HepG2 (cell line): ENCODE measurements at regions not wholly inside any gene's neighbourhood (a gene's known extent, or its start where the extent isn't known, plus 50 kb on each side); places are given as distances from the start of the nearest gene placed in this dataset.

Experiments
- ATAC-seq: fragments of 200-7000 bp; cut with Tn5 transposase; 3 replicates; pipeline ENCODE4 v1.9.1; 2020; ENCODE audit warnings: mild to moderate bottlenecking, moderate library complexity
- BruUV-seq: library from RNA; stranded (reverse); fragments of 400-500 nt; replicated peaks from 2 replicates; lab custom pipeline; 2021; lab: Mats Ljungman, UMichigan
- CTCF ChIA-PET: fragments of 300-600 bp; formaldehyde crosslinking; extraction: SDS; loops from one replicate; lab custom pipeline; 2021; ENCODE audit warnings: low total read pairs, inconsistent platforms, low intra/inter-chr PET ratio; lab: Yijun Ruan, JAX
- POLR2A ChIA-PET: fragments of 350-600 bp; sonication (Branson Sonifier 250); formaldehyde crosslinking; loops from one replicate; lab custom pipeline; 2020; ENCODE audit warnings: antibody characterized with exemption, inconsistent platforms; lab: Yijun Ruan, JAX
- DNase-seq: peaks from one replicate; pipeline ENCODE4 v3.0.0-alpha.2; 2015; ENCODE audit warnings: low spot score
- FAIRE-seq: peaks from 3 replicates; lab custom pipeline; 2011; peaks lifted over from hg19 to GRCh38; lab: Jason Lieb, UNC
- H2AFZ ChIP-seq: one replicate; pipeline ENCODE4 v1.6.1; 2011; ENCODE audit warnings: low read length, inconsistent platforms
- H3K27ac ChIP-seq: fragments of 300-600 bp; 3 replicates; pipeline ENCODE4 v1.8.0; 2011; ENCODE audit warnings: mixed run types, mild to moderate bottlenecking, mixed read lengths, low read length, inconsistent platforms; ENCODE audit not compliant: insufficient read depth; ENCODE audit errors: extremely low read length
- H3K27me3 ChIP-seq, 2 experiments: fragments of 200-600 bp in 1 of 2; 2 replicates in 1 of 2; 3 replicates in 1 of 2; pipeline versions ENCODE4 v1.6.0 to v1.8.0; 2011; ENCODE audit warnings: low read length in 2 of 2, mild to moderate bottlenecking in 2 of 2, moderate library complexity in 2 of 2, inconsistent platforms in 1 of 2; ENCODE audit not compliant: insufficient read depth in 2 of 2, control insufficient read depth in 1 of 2
- H3K36me3 ChIP-seq, 2 experiments: fragments of 200-600 bp in 1 of 2; replicated peaks in 1 of 2; 2 replicates in 1 of 2; 3 replicates in 1 of 2; pipeline versions ENCODE4 v1.5.1 to v1.8.0; 2011; ENCODE audit warnings: low read length in 2 of 2, inconsistent platforms in 1 of 2; ENCODE audit not compliant: insufficient read depth in 2 of 2, control insufficient read depth in 1 of 2
- H3K4me1 ChIP-seq: 2 replicates; pipeline ENCODE4 v1.5.1; 2012; ENCODE audit warnings: low read length, inconsistent platforms; ENCODE audit not compliant: insufficient read depth
- H3K4me2 ChIP-seq: 2 replicates; pipeline ENCODE4 v1.6.0; 2011; ENCODE audit warnings: low read depth, low read length, inconsistent platforms
- H3K4me3 ChIP-seq, 3 experiments: fragments of 200-600 bp in 1 of 3; sonication (generic), shearing (Covaris generic) in 1 of 3; replicated peaks in 1 of 3; 2 replicates each; pipeline ENCODE4 v1.5.1; 2011 to 2016; ENCODE audit warnings: low read length in 3 of 3, inconsistent platforms in 2 of 3, low read depth in 2 of 3, mild to moderate bottlenecking in 2 of 3, control low read depth in 1 of 3, mixed read lengths in 1 of 3; ENCODE audit not compliant: insufficient read depth in 1 of 3
- H3K79me2 ChIP-seq: one replicate; pipeline ENCODE4 v1.6.1; 2011; ENCODE audit warnings: low read length, inconsistent platforms; ENCODE audit not compliant: insufficient read depth
- H3K9ac ChIP-seq: 2 replicates; pipeline ENCODE4 v1.6.0; 2011; ENCODE audit warnings: mild to moderate bottlenecking, low read depth, low read length, inconsistent platforms; ENCODE audit not compliant: insufficient read depth
- H3K9me3 ChIP-seq: 2 replicates; pipeline ENCODE4 v1.5.1; 2012; ENCODE audit warnings: mild to moderate bottlenecking, low read length
- H4K20me1 ChIP-seq: 2 replicates; pipeline ENCODE4 v1.6.0; 2011; ENCODE audit warnings: inconsistent platforms, mild to moderate bottlenecking, low read length, moderate library complexity; ENCODE audit not compliant: insufficient read depth
- JDP2 ChIP-seq: sonication (generic); formaldehyde crosslinking; IDR thresholded peaks from 2 replicates; pipeline ENCODE4 v1.8.1; 2022; ENCODE audit warnings: missing genetic modification reagents, borderline replicate concordance
- JUN ChIP-seq: sonication (generic); formaldehyde crosslinking; IDR thresholded peaks from 2 replicates; pipeline ENCODE4 v1.4.0; 2020; ENCODE audit warnings: mild to moderate bottlenecking, missing genetic modification reagents
- KLF6 ChIP-seq: IDR thresholded peaks from 2 replicates; pipeline ENCODE4 v1.8.0; 2016; ENCODE audit warnings: missing biosample characterization, missing genetic modification reagents
- KLF9 ChIP-seq: IDR thresholded peaks from 2 replicates; pipeline ENCODE4 v1.6.1; 2016; ENCODE audit warnings: low read depth
- NFE2L2 ChIP-seq: fragments of 150-350 bp; IDR thresholded peaks from 2 replicates; pipeline ENCODE4 v1.6.1; 2014; ENCODE audit warnings: low read length
- NFRKB ChIP-seq: fragments of 450-650 bp; IDR thresholded peaks from 2 replicates; pipeline ENCODE4 v1.6.1; 2017
- ZNF296 ChIP-seq: sonication (generic); formaldehyde crosslinking; conservative IDR thresholded peaks from 2 replicates; pipeline ENCODE4 v1.5.0; 2020; ENCODE audit warnings: mild to moderate bottlenecking, missing genetic modification reagents
- ZNF468 ChIP-seq: sonication (generic); formaldehyde crosslinking; IDR thresholded peaks from 2 replicates; pipeline ENCODE4 v1.8.0; 2022; ENCODE audit warnings: mild to moderate bottlenecking, moderate library complexity, missing genetic modification reagents
- WGBS: methylation state at CpG from one replicate; pipeline ENCODE4 v1.1.6; 2017; ENCODE audit warnings: low lambda C conversion rate; 5-methylcytosine and 5-hydroxymethylcytosine counted together
- in situ Hi-C: cut with HindIII; loops from 2 replicates; pipeline ENCODE4 v1.10.0; 2017; ENCODE audit warnings: low pct_unique_long_range_greater_than_20kb; ENCODE audit not compliant: extremely low pct_ligation_motif_present
- intact Hi-C: fragments of 100-400 bp; cut with micrococcal nuclease; formaldehyde crosslinking; loops from one replicate; pipeline ENCODE4 v1.10.0; 2022; ENCODE audit not compliant: unreplicated experiment
- TF ChIP-seq, protein P1 (sequence below): sonication (generic); formaldehyde crosslinking; IDR thresholded peaks from 2 replicates; pipeline ENCODE4 v1.5.1; 2020; ENCODE audit warnings: missing genetic modification reagents, mild to moderate bottlenecking, borderline replicate concordance
- TF ChIP-seq, protein P2 (sequence below): sonication (generic); formaldehyde crosslinking; IDR thresholded peaks from 2 replicates; pipeline ENCODE4 v1.4.0; 2020; ENCODE audit warnings: missing genetic modification reagents
- TF ChIP-seq, protein P3 (sequence below): sonication (generic); formaldehyde crosslinking; IDR thresholded peaks from 2 replicates; pipeline ENCODE4 v1.5.1; 2020; ENCODE audit warnings: missing genetic modification reagents, mild to moderate bottlenecking, borderline replicate concordance
- TF ChIP-seq, protein P4 (sequence below): sonication (generic); formaldehyde crosslinking; IDR thresholded peaks from 2 replicates; pipeline ENCODE4 v1.5.0; 2020; ENCODE audit warnings: mild to moderate bottlenecking, low read depth, missing genetic modification reagents, borderline replicate concordance

DNA sequence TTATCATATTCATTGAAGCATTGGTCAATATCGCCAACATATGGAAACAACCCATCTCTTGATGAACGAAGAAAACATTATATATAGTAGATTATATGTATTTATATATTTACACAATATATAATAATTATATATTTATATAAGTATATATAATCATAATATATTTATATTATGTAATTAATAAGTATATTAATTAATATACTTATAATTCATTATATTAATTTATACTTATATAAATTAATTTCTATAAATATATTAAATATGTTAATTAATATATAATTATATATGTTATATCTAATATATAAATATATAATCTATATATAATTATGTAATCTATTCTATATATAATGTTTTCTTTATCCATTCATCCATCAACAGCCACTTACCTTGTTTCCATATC is 69.0 kb upstream of the SRD5A3 start (continued):
- TF ChIP-seq, protein P1, sequence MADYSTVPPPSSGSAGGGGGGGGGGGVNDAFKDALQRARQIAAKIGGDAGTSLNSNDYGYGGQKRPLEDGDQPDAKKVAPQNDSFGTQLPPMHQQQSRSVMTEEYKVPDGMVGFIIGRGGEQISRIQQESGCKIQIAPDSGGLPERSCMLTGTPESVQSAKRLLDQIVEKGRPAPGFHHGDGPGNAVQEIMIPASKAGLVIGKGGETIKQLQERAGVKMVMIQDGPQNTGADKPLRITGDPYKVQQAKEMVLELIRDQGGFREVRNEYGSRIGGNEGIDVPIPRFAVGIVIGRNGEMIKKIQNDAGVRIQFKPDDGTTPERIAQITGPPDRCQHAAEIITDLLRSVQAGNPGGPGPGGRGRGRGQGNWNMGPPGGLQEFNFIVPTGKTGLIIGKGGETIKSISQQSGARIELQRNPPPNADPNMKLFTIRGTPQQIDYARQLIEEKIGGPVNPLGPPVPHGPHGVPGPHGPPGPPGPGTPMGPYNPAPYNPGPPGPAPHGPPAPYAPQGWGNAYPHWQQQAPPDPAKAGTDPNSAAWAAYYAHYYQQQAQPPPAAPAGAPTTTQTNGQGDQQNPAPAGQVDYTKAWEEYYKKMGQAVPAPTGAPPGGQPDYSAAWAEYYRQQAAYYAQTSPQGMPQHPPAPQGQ (CRISPR knock-in tag) = no peak
- TF ChIP-seq NFRKB (no peak), ZNF468 (CRISPR knock-in tag) (no peak)
- TF ChIP-seq, all 625 proteins: peak for 0

DNA sequence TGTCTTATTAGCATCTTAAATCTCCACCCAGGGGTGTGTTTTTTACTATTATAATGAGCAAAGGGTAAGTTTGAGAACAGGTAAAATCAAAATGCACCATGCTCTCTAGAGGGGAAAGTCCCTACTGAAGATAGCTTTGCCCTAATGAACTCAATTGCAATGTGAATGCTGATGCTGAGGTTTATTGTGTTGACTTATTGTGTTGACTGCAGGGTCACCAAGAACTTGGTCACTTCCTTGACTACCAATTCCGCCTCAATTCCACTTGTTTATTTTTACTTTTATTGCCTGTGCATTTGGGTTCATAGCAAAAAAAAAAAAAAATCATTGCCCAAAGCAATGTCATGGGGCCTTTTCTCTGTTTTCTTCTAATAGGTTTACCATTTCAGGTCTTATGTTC is 67.7 kb upstream of the SRD5A3 start:
- POLR2A ChIA-PET = no interaction called here
- Histone ChIP-seq H3K4me1 (no peaks in the 10 kb centered on the region), H3K4me2 (no peak overlapping the region), H3K79me2 (no peaks in the 10 kb centered on the region), H3K27me3 (peaks cover 1 to 2% of the 10 kb centered on the region in 2 experiments; a peak in 2 of 5 replicates), H4K20me1 (no peaks in the 10 kb centered on the region), H2AFZ (no peak overlapping the region), H3K27ac (no peak overlapping the region), H3K9ac (no peak overlapping the region), H3K4me3 (no peak overlapping the region), H3K9me3 (no peaks in the 10 kb centered on the region; the same call in 1 of the 2 replicates), H3K36me3 (no peaks in the 10 kb centered on the region)
- ATAC-seq (no peak), DNase-seq (no peak), FAIRE-seq (no peak)
- in situ Hi-C loops = no loop called here
- CTCF ChIA-PET = no interaction called here
- intact Hi-C loops = no loop called here
- WGBS = 0% methylated on average over 1 of the region's 1 CpG
- no TSS peak for BruUV-seq
- TF ChIP-seq, protein P2, sequence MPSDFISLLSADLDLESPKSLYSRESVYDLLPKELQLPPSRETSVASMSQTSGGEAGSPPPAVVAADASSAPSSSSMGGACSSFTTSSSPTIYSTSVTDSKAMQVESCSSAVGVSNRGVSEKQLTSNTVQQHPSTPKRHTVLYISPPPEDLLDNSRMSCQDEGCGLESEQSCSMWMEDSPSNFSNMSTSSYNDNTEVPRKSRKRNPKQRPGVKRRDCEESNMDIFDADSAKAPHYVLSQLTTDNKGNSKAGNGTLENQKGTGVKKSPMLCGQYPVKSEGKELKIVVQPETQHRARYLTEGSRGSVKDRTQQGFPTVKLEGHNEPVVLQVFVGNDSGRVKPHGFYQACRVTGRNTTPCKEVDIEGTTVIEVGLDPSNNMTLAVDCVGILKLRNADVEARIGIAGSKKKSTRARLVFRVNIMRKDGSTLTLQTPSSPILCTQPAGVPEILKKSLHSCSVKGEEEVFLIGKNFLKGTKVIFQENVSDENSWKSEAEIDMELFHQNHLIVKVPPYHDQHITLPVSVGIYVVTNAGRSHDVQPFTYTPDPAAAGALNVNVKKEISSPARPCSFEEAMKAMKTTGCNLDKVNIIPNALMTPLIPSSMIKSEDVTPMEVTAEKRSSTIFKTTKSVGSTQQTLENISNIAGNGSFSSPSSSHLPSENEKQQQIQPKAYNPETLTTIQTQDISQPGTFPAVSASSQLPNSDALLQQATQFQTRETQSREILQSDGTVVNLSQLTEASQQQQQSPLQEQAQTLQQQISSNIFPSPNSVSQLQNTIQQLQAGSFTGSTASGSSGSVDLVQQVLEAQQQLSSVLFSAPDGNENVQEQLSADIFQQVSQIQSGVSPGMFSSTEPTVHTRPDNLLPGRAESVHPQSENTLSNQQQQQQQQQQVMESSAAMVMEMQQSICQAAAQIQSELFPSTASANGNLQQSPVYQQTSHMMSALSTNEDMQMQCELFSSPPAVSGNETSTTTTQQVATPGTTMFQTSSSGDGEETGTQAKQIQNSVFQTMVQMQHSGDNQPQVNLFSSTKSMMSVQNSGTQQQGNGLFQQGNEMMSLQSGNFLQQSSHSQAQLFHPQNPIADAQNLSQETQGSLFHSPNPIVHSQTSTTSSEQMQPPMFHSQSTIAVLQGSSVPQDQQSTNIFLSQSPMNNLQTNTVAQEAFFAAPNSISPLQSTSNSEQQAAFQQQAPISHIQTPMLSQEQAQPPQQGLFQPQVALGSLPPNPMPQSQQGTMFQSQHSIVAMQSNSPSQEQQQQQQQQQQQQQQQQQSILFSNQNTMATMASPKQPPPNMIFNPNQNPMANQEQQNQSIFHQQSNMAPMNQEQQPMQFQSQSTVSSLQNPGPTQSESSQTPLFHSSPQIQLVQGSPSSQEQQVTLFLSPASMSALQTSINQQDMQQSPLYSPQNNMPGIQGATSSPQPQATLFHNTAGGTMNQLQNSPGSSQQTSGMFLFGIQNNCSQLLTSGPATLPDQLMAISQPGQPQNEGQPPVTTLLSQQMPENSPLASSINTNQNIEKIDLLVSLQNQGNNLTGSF = no peak
- TF ChIP-seq KLF9 (no peak), NFE2L2 (no peak), ZNF296 (no peak), JDP2 (no peak), KLF6 (CRISPR knock-in tag) (no peak), JUN (no peak)
- TF ChIP-seq, protein P3, sequence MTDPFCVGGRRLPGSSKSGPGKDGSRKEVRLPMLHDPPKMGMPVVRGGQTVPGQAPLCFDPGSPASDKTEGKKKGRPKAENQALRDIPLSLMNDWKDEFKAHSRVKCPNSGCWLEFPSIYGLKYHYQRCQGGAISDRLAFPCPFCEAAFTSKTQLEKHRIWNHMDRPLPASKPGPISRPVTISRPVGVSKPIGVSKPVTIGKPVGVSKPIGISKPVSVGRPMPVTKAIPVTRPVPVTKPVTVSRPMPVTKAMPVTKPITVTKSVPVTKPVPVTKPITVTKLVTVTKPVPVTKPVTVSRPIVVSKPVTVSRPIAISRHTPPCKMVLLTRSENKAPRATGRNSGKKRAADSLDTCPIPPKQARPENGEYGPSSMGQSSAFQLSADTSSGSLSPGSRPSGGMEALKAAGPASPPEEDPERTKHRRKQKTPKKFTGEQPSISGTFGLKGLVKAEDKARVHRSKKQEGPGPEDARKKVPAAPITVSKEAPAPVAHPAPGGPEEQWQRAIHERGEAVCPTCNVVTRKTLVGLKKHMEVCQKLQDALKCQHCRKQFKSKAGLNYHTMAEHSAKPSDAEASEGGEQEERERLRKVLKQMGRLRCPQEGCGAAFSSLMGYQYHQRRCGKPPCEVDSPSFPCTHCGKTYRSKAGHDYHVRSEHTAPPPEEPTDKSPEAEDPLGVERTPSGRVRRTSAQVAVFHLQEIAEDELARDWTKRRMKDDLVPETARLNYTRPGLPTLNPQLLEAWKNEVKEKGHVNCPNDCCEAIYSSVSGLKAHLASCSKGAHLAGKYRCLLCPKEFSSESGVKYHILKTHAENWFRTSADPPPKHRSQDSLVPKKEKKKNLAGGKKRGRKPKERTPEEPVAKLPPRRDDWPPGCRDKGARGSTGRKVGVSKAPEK (CRISPR knock-in tag) = no peak
- TF ChIP-seq, protein P4, sequence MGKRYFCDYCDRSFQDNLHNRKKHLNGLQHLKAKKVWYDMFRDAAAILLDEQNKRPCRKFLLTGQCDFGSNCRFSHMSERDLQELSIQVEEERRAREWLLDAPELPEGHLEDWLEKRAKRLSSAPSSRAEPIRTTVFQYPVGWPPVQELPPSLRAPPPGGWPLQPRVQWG (CRISPR knock-in tag) = no peak
